ENCODE measurements at regions not wholly inside any gene's neighbourhood (a gene's known extent, or its start where the extent isn't known, plus 50 kb on each side); places are given as distances from the start of the nearest gene placed in this dataset.

DNA sequence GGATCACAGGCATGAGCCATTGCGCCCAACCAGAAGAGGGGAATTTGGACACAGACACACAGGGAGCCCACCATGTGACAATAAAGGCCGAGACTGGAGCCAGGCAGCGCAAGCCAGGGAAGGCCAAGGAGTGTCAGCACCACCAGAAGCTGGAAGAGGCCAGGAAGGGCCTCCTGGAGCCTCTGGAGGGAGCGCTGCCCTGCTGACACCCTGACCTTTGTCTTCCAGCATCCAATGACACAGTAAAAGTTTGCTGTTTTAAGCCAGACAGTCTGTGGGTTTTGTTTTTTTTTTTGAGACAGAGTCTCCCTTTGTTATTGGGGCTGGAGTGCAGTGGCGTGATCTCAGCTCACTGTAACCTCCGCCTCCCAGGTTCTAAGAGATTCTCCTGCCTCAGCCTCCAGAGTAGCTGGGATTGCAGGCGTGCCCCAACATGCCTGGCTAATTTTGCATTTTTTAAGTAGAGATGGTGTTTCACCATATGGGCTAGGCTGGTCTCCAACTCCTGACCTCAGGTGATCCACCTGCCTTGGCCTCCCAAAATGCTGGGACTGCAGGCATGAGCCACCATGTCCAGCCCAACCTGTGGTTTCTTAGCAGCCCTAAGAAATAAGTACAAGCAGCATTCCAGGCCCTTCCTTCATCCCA is 215.8 kb downstream of the CTTN start:
- ATAC-seq (ENCODE audit: low read depth), result no peak
- no peak for DNase-seq (ENCODE audit: low spot score)
- Histone ChIP-seq H3K4me3 (ENCODE audit: severe bottlenecking) (no peak overlapping the region), H3K9me3 (ENCODE audit: severe bottlenecking) (no peaks in the 10 kb centered on the region), H3K4me1 (ENCODE audit: insufficient read depth, poor library complexity, severe bottlenecking) (no peaks in the 10 kb centered on the region), H3K36me3 (ENCODE audit: low read depth) (no peaks in the 10 kb centered on the region), H3K27ac (ENCODE audit: poor library complexity, severe bottlenecking) (no peak overlapping the region), H3K27me3 (ENCODE audit: insufficient read depth, poor library complexity, severe bottlenecking) (no peaks in the 10 kb centered on the region)
- TF ChIP-seq, protein P1, sequence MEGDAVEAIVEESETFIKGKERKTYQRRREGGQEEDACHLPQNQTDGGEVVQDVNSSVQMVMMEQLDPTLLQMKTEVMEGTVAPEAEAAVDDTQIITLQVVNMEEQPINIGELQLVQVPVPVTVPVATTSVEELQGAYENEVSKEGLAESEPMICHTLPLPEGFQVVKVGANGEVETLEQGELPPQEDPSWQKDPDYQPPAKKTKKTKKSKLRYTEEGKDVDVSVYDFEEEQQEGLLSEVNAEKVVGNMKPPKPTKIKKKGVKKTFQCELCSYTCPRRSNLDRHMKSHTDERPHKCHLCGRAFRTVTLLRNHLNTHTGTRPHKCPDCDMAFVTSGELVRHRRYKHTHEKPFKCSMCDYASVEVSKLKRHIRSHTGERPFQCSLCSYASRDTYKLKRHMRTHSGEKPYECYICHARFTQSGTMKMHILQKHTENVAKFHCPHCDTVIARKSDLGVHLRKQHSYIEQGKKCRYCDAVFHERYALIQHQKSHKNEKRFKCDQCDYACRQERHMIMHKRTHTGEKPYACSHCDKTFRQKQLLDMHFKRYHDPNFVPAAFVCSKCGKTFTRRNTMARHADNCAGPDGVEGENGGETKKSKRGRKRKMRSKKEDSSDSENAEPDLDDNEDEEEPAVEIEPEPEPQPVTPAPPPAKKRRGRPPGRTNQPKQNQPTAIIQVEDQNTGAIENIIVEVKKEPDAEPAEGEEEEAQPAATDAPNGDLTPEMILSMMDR (IDR thresholded peaks at IDR 0.05; ENCODE audit: poor library complexity, severe bottlenecking), result no peak

DNA sequence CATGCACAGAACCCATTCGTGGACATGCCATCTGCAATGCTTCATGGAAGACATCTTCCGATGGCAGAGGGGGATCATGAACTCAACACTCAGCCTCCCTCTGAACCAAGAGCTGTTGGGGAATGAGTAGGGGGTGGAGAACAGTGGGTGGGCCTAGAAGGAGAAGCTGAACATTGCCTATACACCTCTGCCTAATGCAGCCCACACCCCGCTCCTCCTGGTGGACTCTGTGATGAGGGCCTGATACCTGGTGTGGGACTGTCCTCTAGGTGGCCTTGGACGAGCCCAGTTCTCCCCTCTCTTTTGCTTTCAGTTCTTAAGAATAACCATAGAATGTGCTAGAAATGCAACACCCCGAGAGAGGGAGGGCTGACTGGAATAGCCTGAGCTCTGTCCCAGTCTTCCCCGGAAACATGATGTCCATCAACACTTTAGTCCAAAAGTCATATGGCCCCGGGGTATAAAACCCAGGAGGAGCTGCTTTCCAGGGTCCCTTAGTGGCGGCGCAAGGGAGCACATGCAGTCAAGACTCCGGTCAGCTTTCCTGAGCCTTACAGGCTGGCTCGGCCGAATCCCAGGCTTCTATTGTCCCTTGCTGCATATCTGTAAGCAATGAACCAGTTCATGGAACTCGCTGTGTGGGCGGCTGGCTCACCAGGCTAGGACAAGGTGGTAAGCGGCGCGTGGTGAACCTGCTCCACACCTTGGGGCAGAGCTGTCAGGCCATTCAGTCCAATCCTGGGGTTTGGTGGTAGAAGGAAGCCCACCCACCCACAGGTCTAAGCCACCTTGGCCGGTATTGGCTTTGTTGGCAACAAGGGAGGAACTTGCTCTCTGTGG is 216.9 kb downstream of the CTTN start:
- DNase-seq (ENCODE audit: low spot score), result no peak
- Histone ChIP-seq H3K36me3 (ENCODE audit: low read depth) (no peaks in the 10 kb centered on the region), H3K4me1 (ENCODE audit: insufficient read depth, poor library complexity, severe bottlenecking) (no peaks in the 10 kb centered on the region), H3K4me3 (ENCODE audit: severe bottlenecking) (no peak overlapping the region), H3K27me3 (ENCODE audit: insufficient read depth, poor library complexity, severe bottlenecking) (no peaks in the 10 kb centered on the region), H3K27ac (ENCODE audit: poor library complexity, severe bottlenecking) (no peak overlapping the region), H3K9me3 (ENCODE audit: severe bottlenecking) (no peaks in the 10 kb centered on the region)
- no peak for ATAC-seq (ENCODE audit: low read depth)
- TF ChIP-seq, protein P1 (IDR thresholded peaks at IDR 0.05; ENCODE audit: poor library complexity, severe bottlenecking), result no peak

DNA sequence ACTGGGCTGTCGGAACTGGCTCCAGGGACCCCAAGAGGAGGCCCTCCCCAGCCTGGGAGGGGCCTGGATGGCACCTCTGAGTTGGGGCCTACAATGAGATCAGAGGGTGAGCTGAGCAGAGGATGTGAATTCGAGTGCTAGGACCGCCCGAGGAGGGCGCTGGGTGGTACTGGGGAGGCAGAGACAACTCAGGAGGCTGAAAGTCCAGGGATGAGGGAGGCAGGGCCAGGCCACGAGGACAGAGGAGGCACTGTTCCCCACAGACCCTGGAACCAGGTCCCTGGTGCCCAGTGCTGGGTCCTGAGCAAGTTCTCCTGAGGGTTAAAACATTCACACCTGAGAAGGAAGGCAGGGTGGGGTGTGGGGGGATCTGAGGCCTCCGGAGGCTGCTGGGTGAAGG is 218.0 kb downstream of the CTTN start:
- TF ChIP-seq, protein P1 (IDR thresholded peaks at IDR 0.05; ENCODE audit: poor library complexity, severe bottlenecking), result no peak
- H3K4me1 ChIP-seq (ENCODE audit: insufficient read depth, poor library complexity, severe bottlenecking), result no peaks in the 10 kb centered on the region
- no peak overlapping the region for H3K27ac ChIP-seq (ENCODE audit: poor library complexity, severe bottlenecking)
- DNase-seq (ENCODE audit: low spot score) (no peak), ATAC-seq (ENCODE audit: low read depth) (no peak)
- no peak overlapping the region for H3K4me3 ChIP-seq (ENCODE audit: severe bottlenecking)
- no peaks in the 10 kb centered on the region for H3K36me3 ChIP-seq (ENCODE audit: low read depth)
- no peaks in the 10 kb centered on the region for H3K27me3 ChIP-seq (ENCODE audit: insufficient read depth, poor library complexity, severe bottlenecking)
- no peaks in the 10 kb centered on the region for H3K9me3 ChIP-seq (ENCODE audit: severe bottlenecking)

- Histone ChIP-seq H3K4me1 (ENCODE audit: insufficient read depth, poor library complexity, severe bottlenecking) (no peaks in the 10 kb centered on the region), H3K27ac (ENCODE audit: poor library complexity, severe bottlenecking) (no peak overlapping the region), H3K27me3 (ENCODE audit: insufficient read depth, poor library complexity, severe bottlenecking) (no peaks in the 10 kb centered on the region), H3K9me3 (ENCODE audit: severe bottlenecking) (no peaks in the 10 kb centered on the region), H3K36me3 (ENCODE audit: low read depth) (no peaks in the 10 kb centered on the region), H3K4me3 (ENCODE audit: severe bottlenecking) (no peak overlapping the region)
- ATAC-seq (ENCODE audit: low read depth) (no peak), DNase-seq (ENCODE audit: low spot score) (no peak)
- TF ChIP-seq, protein P1 (IDR thresholded peaks at IDR 0.05; ENCODE audit: poor library complexity, severe bottlenecking), result no peak
Measured at GRCh38 chr11:70616938-70617654, 218.8 kb downstream of the CTTN start.

Measured in RWPE2 (cell line).